ENCODE measurements at regions not wholly inside any gene's neighbourhood (a gene's known extent, or its start where the extent isn't known, plus 50 kb on each side); places are given as distances from the start of the nearest gene placed in this dataset.

- no peak for TF ChIP-seq CTCF (IDR thresholded peaks at IDR 0.05)
- TF ChIP-seq POLR2A (IDR thresholded peaks at IDR 0.05) = no peak
These were observed 501.9 kb upstream of the SEMA3D start for GRCh38 chr7:85688712-85689111.
